K562 (cell line): ENCODE measurements at regions not wholly inside any gene's neighbourhood (a gene's known extent, or its start where the extent isn't known, plus 50 kb on each side); places are given as distances from the start of the nearest gene placed in this dataset.

Source experiments
- ATAC-seq: fragments of 200-7000 bp; cut with Tn5 transposase; 3 replicates; pipeline ENCODE4 v1.9.1; 2020; ENCODE audit warnings: moderate library complexity
- BruUV-seq: library from RNA; stranded (reverse); fragments of 400-500 nt; replicated peaks from 2 replicates; lab custom pipeline; 2021; lab: Mats Ljungman, UMichigan
- CTCF ChIA-PET: fragments of 300-600 bp; formaldehyde crosslinking; extraction: SDS; loops from one replicate; lab custom pipeline; 2021; ENCODE audit warnings: low intra/inter-chr PET ratio; lab: Yijun Ruan, JAX
- POLR2A ChIA-PET: fragments of 300-600, 350-650 bp; sonication (Branson Sonifier 250); formaldehyde crosslinking; extraction: SDS; loops from one replicate; lab custom pipeline; 2021; ENCODE audit warnings: antibody characterized with exemption, inconsistent platforms; lab: Yijun Ruan, JAX
- DNase-seq, 4 experiments: peaks; one replicate each; pipeline versions ENCODE4 v3.0.0 to v3.0.0-alpha.2; 2011 to 2018; ENCODE audit warnings: low spot score in 3 of 4, mixed read lengths in 3 of 4; ENCODE audit errors: extremely low read depth in 1 of 4
- FAIRE-seq: peaks from 2 replicates; lab custom pipeline; 2011; peaks lifted over from hg19 to GRCh38; lab: Jason Lieb, UNC
- H2AFZ ChIP-seq: 2 replicates; pipeline ENCODE4 v1.6.0; 2011; ENCODE audit warnings: low read depth, low read length, control low read depth, inconsistent platforms
- H3K27ac ChIP-seq: fragments of 200-600 bp; 3 replicates; pipeline ENCODE4 v1.8.0; 2011; ENCODE audit warnings: low read depth, mild to moderate bottlenecking, control low read depth, inconsistent platforms, low read length, moderate library complexity, mixed read lengths; ENCODE audit errors: extremely low read depth
- H3K27me3 ChIP-seq, 2 experiments: fragments of 300-600 bp in 1 of 2; 2 replicates in 1 of 2; 3 replicates in 1 of 2; pipeline versions ENCODE4 v1.6.0 to v1.8.0; 2011; ENCODE audit warnings: inconsistent platforms in 2 of 2, low read length in 2 of 2, mild to moderate bottlenecking in 1 of 2, mixed read lengths in 1 of 2, moderate library complexity in 1 of 2; ENCODE audit not compliant: control insufficient read depth in 2 of 2, insufficient read depth in 2 of 2
- H3K36me3 ChIP-seq: fragments of 300-600 bp; 3 replicates; pipeline ENCODE4 v1.8.0; 2011; ENCODE audit warnings: mild to moderate bottlenecking, low read length, inconsistent platforms; ENCODE audit not compliant: control insufficient read depth, insufficient read depth
- H3K4me1 ChIP-seq, 2 experiments: fragments of 200-600 bp in 1 of 2; replicated peaks in 1 of 2; 2 replicates in 1 of 2; 3 replicates in 1 of 2; pipeline versions ENCODE4 v1.5.1 to v1.8.0; 2011; ENCODE audit warnings: inconsistent platforms in 2 of 2, low read length in 2 of 2, mild to moderate bottlenecking in 1 of 2, mixed read lengths in 1 of 2, moderate library complexity in 1 of 2; ENCODE audit not compliant: control insufficient read depth in 2 of 2, insufficient read depth in 2 of 2
- H3K4me2 ChIP-seq: 2 replicates; pipeline ENCODE4 v1.6.1; 2011; ENCODE audit warnings: low read length, control low read depth, inconsistent platforms, mixed read lengths; ENCODE audit not compliant: insufficient read depth
- H3K4me3 ChIP-seq: fragments of 200-600 bp; sonication (generic), shearing (Covaris generic); 2 replicates; pipeline ENCODE4 v1.5.1; 2016; ENCODE audit warnings: control low read depth, inconsistent platforms
- H3K79me2 ChIP-seq: fragments of 200-600 bp; 3 replicates; pipeline ENCODE4 v1.8.0; 2011; ENCODE audit warnings: low read length, inconsistent platforms; ENCODE audit not compliant: control insufficient read depth, insufficient read depth
- H3K9ac ChIP-seq, 2 experiments: 2 replicates each; pipeline versions ENCODE4 v1.6.0 to v1.6.1; 2011; ENCODE audit warnings: low read depth in 2 of 2, low read length in 2 of 2, control low read depth in 1 of 2, inconsistent platforms in 1 of 2, mild to moderate bottlenecking in 1 of 2, mixed read lengths in 1 of 2; ENCODE audit not compliant: insufficient read depth in 1 of 2
- H3K9me1 ChIP-seq: one replicate; pipeline ENCODE4 v1.6.0; 2011; ENCODE audit warnings: inconsistent platforms, mild to moderate bottlenecking, low read length, moderate library complexity; ENCODE audit not compliant: control insufficient read depth, insufficient read depth
- H3K9me3 ChIP-seq: replicated peaks from 2 replicates; pipeline ENCODE4 v1.5.1; 2011; ENCODE audit warnings: low read depth, low read length, inconsistent platforms; ENCODE audit not compliant: control insufficient read depth, insufficient read depth
- H4K20me1 ChIP-seq: replicated peaks from 2 replicates; pipeline ENCODE4 v1.6.1; 2011; ENCODE audit warnings: low read length, inconsistent platforms, mixed read lengths; ENCODE audit not compliant: control insufficient read depth, insufficient read depth
- EHMT2 ChIP-seq: fragments of 450-650 bp; IDR thresholded peaks from 2 replicates; pipeline ENCODE4 v1.6.1; 2018; ENCODE audit warnings: antibody characterized with exemption
- WGBS: fragments of 100-300 bp; shearing (Covaris generic); methylation state at CpG from one replicate; pipeline ENCODE4 v1.1.6; 2016; ENCODE audit warnings: low coverage, mixed read lengths; ENCODE audit not compliant: insufficient coverage; ENCODE audit errors: missing lambda C conversion rate; 5-methylcytosine and 5-hydroxymethylcytosine counted together
- in situ Hi-C: fragments of 300-500 bp; cut with MboI; formaldehyde crosslinking; loops from 4 replicates; pipeline ENCODE4 v1.15.0; 2018; ENCODE audit warnings: inconsistent platforms, mixed read lengths
- intact Hi-C: fragments of 100-400 bp; cut with micrococcal nuclease; formaldehyde crosslinking; loops from 2 replicates; pipeline ENCODE4 v1.14.2; 2022
- TF ChIP-seq, protein P1 (sequence below), 3 experiments: fragments of 200-800 bp in 1 of 3; fragments of 250-450 bp in 1 of 3; fragments of 450-650 bp in 1 of 3; sonication (Bioruptor Pico) in 1 of 3; sonication (Bioruptor generic) in 1 of 3; formaldehyde crosslinking in 1 of 3; IDR thresholded peaks; 2 replicates each; pipeline versions ENCODE4 v1.6.1 to v1.8.0; 2016 to 2022; ENCODE audit warnings: mild to moderate bottlenecking in 2 of 3, missing genetic modification characterization in 2 of 3, missing compliant biosample characterization in 1 of 3, moderate library complexity in 1 of 3

GRCh38 chr6:28586962-28587745, 61.5 kb downstream of the GPX5 start:
- peaks cover 71% of the 10 kb centered on the region; the same call in 2 of the 3 replicates for H3K36me3 ChIP-seq
- H4K20me1 ChIP-seq: no peaks in the 10 kb centered on the region
- no peak overlapping the region for H2AFZ ChIP-seq
- peaks cover 14% of the 10 kb centered on the region; the same call in 2 of the 3 replicates for H3K79me2 ChIP-seq
- intact Hi-C loops (no loop called here), in situ Hi-C loops (no loop called here)
- no peaks in the 10 kb centered on the region for H3K27me3 ChIP-seq
- H3K9ac ChIP-seq: no peak overlapping the region; a peak in 1 of 4 replicates
- DNase-seq (no peak), FAIRE-seq (no peak), ATAC-seq (no peak)
- 96% methylated on average over 38 of the region's 42 CpGs for WGBS
- no peaks in the 10 kb centered on the region for H3K9me1 ChIP-seq
- ChIA-PET CTCF (interaction anchor here (0.7 kb wide), 1 partner anchor 1248 kb away, joined by 3 read pairs; no protein-coding TSS in a partner anchor), POLR2A (interaction anchor here (1.0 to 1.2 kb wide), 2 partner anchors 18 to 146 kb away, joined by 3 read pairs; no protein-coding TSS in a partner anchor)
- no TSS peak for BruUV-seq
- H3K27ac ChIP-seq: no peak overlapping the region
- H3K4me2 ChIP-seq: no peak overlapping the region
- no peaks in the 10 kb centered on the region for H3K9me3 ChIP-seq
- H3K4me1 ChIP-seq: peaks cover 0 to 5% of the 10 kb centered on the region in 2 experiments
- no peak overlapping the region for H3K4me3 ChIP-seq
- TF ChIP-seq, protein P1, sequence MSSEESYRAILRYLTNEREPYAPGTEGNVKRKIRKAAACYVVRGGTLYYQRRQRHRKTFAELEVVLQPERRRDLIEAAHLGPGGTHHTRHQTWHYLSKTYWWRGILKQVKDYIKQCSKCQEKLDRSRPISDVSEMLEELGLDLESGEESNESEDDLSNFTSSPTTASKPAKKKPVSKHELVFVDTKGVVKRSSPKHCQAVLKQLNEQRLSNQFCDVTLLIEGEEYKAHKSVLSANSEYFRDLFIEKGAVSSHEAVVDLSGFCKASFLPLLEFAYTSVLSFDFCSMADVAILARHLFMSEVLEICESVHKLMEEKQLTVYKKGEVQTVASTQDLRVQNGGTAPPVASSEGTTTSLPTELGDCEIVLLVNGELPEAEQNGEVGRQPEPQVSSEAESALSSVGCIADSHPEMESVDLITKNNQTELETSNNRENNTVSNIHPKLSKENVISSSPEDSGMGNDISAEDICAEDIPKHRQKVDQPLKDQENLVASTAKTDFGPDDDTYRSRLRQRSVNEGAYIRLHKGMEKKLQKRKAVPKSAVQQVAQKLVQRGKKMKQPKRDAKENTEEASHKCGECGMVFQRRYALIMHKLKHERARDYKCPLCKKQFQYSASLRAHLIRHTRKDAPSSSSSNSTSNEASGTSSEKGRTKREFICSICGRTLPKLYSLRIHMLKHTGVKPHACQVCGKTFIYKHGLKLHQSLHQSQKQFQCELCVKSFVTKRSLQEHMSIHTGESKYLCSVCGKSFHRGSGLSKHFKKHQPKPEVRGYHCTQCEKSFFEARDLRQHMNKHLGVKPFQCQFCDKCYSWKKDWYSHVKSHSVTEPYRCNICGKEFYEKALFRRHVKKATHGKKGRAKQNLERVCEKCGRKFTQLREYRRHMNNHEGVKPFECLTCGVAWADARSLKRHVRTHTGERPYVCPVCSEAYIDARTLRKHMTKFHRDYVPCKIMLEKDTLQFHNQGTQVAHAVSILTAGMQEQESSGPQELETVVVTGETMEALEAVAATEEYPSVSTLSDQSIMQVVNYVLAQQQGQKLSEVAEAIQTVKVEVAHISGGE (CRISPR knock-in tag; IDR thresholded peaks at IDR 0.05): peak in 1 of 3 experiments; percentile 95; a peak in 1 of 6 replicates
- TF ChIP-seq EHMT2: no peak
